HG03571 (cell line): ENCODE measurements at regions not wholly inside any gene's neighbourhood (a gene's known extent, or its start where the extent isn't known, plus 50 kb on each side); places are given as distances from the start of the nearest gene placed in this dataset.

Source experiments
- ATAC-seq: cut with Tn5 transposase; IDR thresholded peaks from one replicate; pipeline ENCODE4 v1.9.1; 2021; ENCODE audit not compliant: unreplicated experiment

DNA sequence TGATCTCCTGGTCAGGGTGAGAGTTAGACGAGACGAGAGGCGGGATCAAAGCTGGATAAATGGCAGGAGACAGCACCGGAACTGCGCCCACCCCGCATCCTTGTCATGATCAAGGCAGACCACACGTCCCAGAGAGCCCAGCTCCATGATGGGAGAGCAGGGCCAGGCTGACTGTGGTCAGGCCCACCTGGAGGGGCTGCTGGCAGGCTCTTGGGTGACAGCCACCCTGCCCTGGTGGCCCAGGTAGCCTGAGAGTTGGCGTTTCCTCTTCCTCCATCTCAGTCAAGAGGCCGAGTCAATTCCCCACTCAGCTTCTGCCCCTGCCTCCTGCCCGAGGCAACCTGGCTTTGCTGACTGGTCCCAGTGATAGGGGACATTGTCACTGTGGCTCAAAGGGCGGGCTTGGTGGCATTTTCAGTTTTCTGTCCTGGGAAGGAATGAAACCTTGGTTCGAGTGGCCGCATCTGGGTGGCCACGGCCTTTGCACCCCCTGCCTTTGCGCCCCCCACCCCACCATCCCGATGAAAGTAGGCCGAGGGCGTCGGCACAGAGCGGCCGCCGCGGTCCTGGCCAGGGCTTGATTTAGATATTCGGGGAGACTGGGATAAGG is 60.8 kb upstream of the PPARA start:
- no peak for ATAC-seq

DNA sequence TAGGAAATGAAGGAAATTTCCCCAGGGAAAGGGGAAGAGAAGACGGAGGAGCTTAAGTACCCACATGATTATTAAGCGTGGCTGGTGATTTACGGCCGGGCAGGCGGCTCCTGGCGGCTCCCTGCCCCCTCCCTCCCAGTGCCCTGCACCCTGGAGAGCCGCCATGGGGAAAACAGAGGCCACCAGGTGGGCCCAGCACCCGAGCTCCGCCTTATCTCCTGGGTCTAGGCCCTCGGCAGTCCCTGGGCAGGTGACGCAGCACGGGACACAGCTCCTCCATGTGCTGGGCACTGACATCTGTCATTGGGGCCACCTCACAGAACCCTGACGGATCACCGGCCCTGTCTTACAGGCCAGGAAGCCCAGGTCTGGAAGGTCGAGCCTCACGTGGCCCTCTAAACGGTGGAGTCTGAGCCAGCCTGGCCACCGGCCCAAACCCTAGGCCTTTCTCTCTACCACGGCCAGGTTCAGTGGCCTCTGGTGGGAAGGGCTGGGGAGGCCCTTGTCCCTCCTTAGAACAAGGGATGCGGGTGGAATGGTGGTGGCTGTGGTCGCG is 60.2 kb upstream of the PPARA start:
- no peak for ATAC-seq

DNA sequence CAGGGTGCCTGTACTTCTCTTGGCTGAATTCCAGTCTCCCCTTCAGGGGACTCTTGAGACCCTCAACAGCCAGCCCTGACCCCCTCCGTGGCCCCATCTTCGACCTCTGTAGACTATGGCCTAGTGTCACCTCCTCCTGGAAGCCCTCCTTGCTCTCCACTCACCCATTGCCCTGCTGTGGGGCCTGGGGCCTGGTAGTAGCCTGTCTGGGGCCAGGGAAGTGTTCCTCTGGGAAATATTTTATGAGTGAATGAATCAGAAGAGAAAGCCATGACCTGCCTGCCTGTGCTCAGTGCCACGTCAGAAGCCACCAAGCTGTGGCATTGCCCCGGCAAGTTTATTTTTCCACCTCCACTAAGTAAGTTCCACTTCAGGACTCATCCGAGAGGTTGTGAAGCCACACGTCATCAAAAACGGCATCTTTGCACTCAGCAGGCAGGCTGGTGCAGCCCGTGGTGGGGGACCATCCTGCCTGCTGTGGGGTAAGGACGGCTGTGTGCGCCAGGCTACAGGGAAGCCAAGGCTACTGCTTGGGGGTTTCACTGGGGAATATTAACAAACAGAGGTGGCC is 59.6 kb upstream of the PPARA start:
- no peak for ATAC-seq

GRCh38 chr22:46091277-46091977 is 58.9 kb upstream of the PPARA start:
- ATAC-seq: no peak

- ATAC-seq: no peak
Observed at GRCh38 chr22:46092011-46092410, 58.3 kb upstream of the PPARA start.

DNA sequence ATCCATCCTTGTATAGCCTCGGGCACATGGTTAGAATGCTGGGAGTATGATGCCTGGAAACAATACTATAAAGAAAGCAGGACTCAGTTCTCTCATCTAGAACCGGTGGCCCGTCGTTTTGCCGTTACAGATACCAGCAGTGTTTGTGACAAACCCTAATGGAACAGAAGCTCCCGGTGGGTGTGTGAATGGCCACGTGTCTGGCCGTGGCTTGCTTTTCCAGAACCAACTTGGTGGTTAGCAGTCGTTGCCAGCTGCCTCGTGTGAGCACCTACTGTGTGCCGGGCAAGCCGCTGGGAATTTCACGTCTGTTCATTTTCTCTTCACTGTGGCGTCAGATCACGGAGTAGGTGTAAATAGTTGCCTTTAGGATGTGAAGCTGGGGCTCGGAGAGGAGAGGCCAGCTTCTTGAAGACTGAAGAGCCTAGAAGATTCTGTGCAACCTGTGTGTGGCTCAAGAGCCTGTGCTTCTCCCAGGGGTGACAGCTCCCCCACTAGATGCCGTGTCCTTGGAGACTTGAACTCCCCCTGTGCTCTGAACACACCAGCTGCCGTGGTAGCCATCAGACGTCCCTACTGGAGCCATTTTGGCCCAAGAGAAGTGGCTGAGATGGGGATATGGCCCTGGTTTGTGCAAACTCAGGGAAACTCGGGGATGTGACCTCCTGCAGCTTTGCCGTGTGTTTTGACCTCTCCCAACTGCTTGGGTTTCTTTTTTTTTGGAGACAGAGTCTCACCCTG is 57.5 kb upstream of the PPARA start:
- no peak for ATAC-seq

DNA sequence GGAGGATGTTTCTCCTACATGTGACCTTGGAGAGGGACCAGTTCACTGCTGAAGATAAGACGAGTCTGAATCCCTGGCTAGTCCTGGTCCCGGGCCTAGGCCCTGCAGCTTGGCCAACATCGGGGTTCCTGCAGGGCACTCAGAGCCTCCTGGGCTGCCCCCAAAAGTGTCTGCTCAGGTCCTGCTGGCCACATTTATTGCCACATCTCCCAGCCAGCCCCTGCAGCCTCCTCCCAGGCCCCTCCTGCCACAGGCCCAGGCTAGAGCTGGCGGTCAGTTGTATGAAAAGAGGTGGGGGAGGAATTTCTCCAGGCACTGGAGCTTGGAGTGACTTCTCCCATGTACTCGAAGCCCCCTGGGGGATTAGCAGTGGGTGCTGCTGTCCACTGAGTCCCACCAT is 56.5 kb upstream of the PPARA start:
- no peak for ATAC-seq

- no peak for ATAC-seq
Observed at GRCh38 chr22:46094676-46095075, 55.6 kb upstream of the PPARA start.

DNA sequence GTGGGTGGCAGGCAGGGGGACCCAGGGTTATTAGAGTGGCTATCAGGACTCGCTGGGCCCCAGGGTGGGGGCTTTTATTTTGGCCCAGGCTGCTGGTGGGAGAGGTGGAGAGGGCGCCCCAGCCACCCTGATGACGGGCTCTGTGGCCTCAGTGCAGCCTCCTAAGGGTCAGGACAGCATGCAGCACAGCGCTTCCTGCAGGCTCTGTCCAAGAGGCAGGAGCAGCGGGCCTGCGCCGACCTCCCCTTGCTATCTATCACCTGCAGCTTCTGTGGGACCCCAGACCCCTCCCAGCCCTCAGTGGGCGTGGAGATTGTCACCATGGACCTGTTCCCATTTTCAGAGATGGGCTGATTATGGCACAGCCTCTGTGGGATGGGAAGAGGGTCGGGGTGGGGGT is 54.3 kb upstream of the PPARA start:
- no peak for ATAC-seq

DNA sequence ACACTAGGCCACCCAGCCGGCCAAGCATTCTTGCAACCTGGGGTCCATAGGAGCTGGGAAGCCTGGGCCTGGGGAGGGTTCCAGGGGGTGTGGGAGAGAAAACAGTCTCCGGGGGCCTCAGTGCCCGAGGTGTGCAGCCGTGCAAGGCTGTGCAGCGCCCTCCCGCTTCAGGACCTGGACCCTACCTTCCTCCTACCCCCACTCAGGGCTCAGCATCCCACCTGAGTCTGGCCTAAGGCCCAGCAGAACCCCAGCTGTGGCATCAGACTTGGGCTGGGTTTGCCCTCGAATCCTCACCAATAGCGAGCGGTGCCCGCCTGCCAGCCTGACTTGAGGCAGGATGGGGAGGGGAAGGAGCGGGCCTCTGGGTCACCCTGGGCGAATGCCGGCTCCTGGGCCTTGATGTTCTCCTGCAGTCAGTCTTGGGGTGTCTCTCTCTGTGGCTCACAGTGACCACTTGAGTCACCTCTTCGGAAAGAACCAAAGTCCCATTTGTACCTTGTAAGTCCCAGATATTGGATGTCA is 53.6 kb upstream of the PPARA start:
- no peak for ATAC-seq

DNA sequence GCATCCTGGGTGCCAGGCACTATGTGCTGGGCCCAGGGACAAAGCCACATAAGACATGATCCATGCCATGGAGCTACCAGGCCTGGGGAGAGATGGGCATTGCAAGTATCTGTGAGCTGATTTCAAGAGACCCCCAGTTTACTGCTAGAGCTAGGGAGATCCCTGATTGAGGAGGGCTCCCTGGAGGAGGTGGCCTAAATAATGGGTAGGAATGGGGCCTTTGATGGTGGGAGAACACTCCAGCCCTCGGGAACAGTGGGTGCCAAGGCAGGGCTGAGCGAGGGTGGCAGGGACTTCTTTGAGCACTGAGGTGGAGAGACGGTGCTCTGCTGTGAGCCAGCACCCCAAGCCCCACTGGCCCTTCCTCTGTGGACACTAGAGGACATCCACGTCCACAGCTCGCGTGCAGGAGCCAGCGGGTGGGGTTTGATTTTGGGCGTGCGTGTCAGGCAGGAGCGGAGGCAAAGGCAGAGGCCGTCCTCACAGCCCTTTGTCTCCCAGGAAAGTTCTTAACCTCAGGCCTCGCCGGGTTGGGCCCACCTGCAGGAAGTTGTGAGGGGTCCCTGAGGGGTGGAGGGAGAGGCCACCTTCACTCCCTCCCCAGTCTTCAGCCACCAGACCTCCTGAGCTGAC is 52.9 kb upstream of the PPARA start:
- ATAC-seq: no peak

DNA sequence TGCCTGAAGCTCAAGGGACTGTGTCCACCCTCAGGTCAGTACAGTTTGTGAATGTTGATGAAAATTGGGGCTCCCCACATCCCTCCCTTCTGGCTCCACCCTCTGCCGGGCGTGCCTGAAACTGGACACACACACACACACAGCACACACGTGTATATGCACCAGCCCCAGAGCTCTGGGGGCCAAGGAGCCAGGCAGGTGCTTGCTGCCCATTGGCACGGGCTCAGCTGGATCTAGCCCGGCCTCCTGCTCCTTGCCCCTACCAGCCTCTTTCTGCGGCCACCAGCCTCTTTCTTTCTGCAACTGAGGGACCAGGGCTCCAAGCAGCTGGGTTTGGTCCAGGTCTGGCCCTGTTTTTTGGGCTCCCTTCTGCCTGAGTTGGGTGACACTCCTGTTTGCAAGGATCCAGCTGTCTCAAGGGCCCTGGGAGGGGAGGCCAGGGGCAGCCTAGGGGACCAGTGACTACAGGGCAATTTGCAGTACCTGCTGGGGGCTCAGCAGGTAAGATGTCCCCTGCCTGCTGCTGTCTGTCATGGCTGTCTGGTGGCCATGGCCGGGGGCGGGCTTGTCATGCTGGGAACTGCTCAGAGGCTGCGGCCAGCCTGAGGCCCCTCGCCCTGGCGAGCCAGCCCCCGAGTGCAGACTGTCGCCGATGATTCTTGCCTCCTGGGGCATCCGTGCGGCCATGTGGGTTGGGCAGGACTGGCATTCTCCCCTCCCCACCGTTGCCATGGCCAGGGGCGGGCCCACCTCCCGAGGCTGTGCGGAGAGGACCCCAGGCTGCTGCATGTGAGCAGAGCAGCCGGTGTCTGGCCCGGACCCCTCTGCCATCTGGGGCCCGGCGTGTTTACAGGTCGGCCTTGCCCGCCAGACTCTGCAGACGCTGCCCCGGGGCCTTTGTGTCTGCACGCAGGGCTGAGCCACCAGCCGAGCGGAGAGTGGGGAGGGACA is 51.5 kb upstream of the PPARA start:
- no peak for ATAC-seq

DNA sequence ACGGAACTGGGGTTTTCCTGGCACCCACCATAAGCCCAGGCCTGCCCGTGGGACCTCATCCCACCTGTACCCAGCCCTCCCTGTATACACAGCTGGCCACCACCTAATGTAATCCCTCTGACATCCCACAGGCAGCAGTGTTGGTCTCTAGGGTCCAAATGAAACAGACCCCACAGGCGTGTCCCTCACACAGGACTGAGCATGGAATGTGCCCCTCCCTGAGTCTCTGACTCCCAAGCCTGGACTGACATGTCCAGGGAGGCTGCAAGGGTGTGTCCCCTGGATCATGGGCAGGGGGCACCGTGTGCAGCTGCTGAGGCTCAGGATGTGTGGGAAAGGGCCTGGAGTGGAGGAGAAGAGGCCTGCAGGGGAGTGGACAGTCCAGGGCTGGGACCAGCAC is 50.6 kb upstream of the PPARA start:
- ATAC-seq: no peak

DNA sequence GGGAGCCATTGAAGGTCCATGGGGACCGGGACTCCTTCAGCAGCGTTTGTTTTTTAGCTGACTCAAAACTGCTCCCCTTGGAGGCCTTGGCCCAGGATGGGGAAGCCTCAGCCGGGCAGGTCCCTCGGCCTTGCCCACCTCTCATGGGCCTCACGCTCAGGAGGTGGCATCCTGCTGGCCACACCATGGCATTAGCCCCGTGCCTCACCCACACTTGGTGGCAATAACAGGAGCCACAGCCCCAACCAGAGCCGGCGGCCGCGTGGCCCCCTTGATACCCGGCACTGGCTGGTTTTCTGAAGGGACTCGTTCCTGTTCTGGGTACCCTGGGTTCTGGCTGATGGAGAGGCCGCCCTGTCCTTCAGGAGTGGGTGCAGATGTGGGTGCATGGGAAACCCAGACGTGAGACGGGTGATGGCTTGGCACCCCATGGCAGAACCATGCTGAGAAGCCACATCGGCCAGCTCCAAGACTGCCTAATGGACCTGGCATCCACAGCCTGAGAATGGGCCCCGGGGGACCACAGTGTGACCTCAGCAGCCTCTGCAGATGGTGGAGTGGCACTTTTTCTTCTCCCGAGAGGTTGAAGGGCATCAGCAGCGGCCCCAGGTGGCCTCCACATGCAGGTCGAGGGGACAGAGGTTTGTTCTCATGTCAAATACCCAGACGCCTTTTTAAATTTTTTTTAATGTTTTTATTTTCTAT is 49.8 kb upstream of the PPARA start:
- no peak for ATAC-seq
